HepG2 (cell line): ENCODE measurements at regions not wholly inside any gene's neighbourhood (a gene's known extent, or its start where the extent isn't known, plus 50 kb on each side); places are given as distances from the start of the nearest gene placed in this dataset.

ENCODE experiments used
- ATAC-seq: fragments of 200-7000 bp; cut with Tn5 transposase; 3 replicates; pipeline ENCODE4 v1.9.1; 2020; ENCODE audit warnings: mild to moderate bottlenecking, moderate library complexity
- BruUV-seq: library from RNA; stranded (reverse); fragments of 400-500 nt; replicated peaks from 2 replicates; lab custom pipeline; 2021; lab: Mats Ljungman, UMichigan
- CTCF ChIA-PET: fragments of 300-600 bp; formaldehyde crosslinking; extraction: SDS; loops from one replicate; lab custom pipeline; 2021; ENCODE audit warnings: low total read pairs, inconsistent platforms, low intra/inter-chr PET ratio; lab: Yijun Ruan, JAX
- POLR2A ChIA-PET: fragments of 350-600 bp; sonication (Branson Sonifier 250); formaldehyde crosslinking; loops from one replicate; lab custom pipeline; 2020; ENCODE audit warnings: antibody characterized with exemption, inconsistent platforms; lab: Yijun Ruan, JAX
- DNase-seq: peaks from one replicate; pipeline ENCODE4 v3.0.0-alpha.2; 2015; ENCODE audit warnings: low spot score
- FAIRE-seq: peaks from 3 replicates; lab custom pipeline; 2011; peaks lifted over from hg19 to GRCh38; lab: Jason Lieb, UNC
- H2AFZ ChIP-seq: one replicate; pipeline ENCODE4 v1.6.1; 2011; ENCODE audit warnings: low read length, inconsistent platforms
- H3K27ac ChIP-seq: fragments of 300-600 bp; 3 replicates; pipeline ENCODE4 v1.8.0; 2011; ENCODE audit warnings: mixed run types, mild to moderate bottlenecking, mixed read lengths, low read length, inconsistent platforms; ENCODE audit not compliant: insufficient read depth; ENCODE audit errors: extremely low read length
- H3K27me3 ChIP-seq, 2 experiments: fragments of 200-600 bp in 1 of 2; 2 replicates in 1 of 2; 3 replicates in 1 of 2; pipeline versions ENCODE4 v1.6.0 to v1.8.0; 2011; ENCODE audit warnings: low read length in 2 of 2, mild to moderate bottlenecking in 2 of 2, moderate library complexity in 2 of 2, inconsistent platforms in 1 of 2; ENCODE audit not compliant: insufficient read depth in 2 of 2, control insufficient read depth in 1 of 2
- H3K36me3 ChIP-seq, 2 experiments: fragments of 200-600 bp in 1 of 2; replicated peaks in 1 of 2; 2 replicates in 1 of 2; 3 replicates in 1 of 2; pipeline versions ENCODE4 v1.5.1 to v1.8.0; 2011; ENCODE audit warnings: low read length in 2 of 2, inconsistent platforms in 1 of 2; ENCODE audit not compliant: insufficient read depth in 2 of 2, control insufficient read depth in 1 of 2
- H3K4me1 ChIP-seq: 2 replicates; pipeline ENCODE4 v1.5.1; 2012; ENCODE audit warnings: low read length, inconsistent platforms; ENCODE audit not compliant: insufficient read depth
- H3K4me2 ChIP-seq: 2 replicates; pipeline ENCODE4 v1.6.0; 2011; ENCODE audit warnings: low read depth, low read length, inconsistent platforms
- H3K4me3 ChIP-seq, 3 experiments: fragments of 200-600 bp in 1 of 3; sonication (generic), shearing (Covaris generic) in 1 of 3; replicated peaks in 1 of 3; 2 replicates each; pipeline ENCODE4 v1.5.1; 2011 to 2016; ENCODE audit warnings: low read length in 3 of 3, inconsistent platforms in 2 of 3, low read depth in 2 of 3, mild to moderate bottlenecking in 2 of 3, control low read depth in 1 of 3, mixed read lengths in 1 of 3; ENCODE audit not compliant: insufficient read depth in 1 of 3
- H3K79me2 ChIP-seq: one replicate; pipeline ENCODE4 v1.6.1; 2011; ENCODE audit warnings: low read length, inconsistent platforms; ENCODE audit not compliant: insufficient read depth
- H3K9ac ChIP-seq: 2 replicates; pipeline ENCODE4 v1.6.0; 2011; ENCODE audit warnings: mild to moderate bottlenecking, low read depth, low read length, inconsistent platforms; ENCODE audit not compliant: insufficient read depth
- H3K9me3 ChIP-seq: 2 replicates; pipeline ENCODE4 v1.5.1; 2012; ENCODE audit warnings: mild to moderate bottlenecking, low read length
- H4K20me1 ChIP-seq: 2 replicates; pipeline ENCODE4 v1.6.0; 2011; ENCODE audit warnings: inconsistent platforms, mild to moderate bottlenecking, low read length, moderate library complexity; ENCODE audit not compliant: insufficient read depth
- MAFF ChIP-seq: IDR thresholded peaks from 2 replicates; pipeline ENCODE4 v1.6.1; 2011; ENCODE audit warnings: low read depth, low read length, improper control_type of control experiment
- MAFK ChIP-seq, 2 experiments: IDR thresholded peaks in 1 of 2; conservative IDR thresholded peaks in 1 of 2; 2 replicates each; pipeline ENCODE4 v1.6.1; 2011; ENCODE audit warnings: improper control_type of control experiment in 2 of 2, low read length in 2 of 2
- NFAT5 ChIP-seq: sonication (generic); formaldehyde crosslinking; IDR thresholded peaks from 2 replicates; pipeline ENCODE4 v1.4.0; 2020; ENCODE audit warnings: missing genetic modification reagents
- RBM39 ChIP-seq: fragments of 200-400 bp; formaldehyde crosslinking; IDR thresholded peaks from one replicate; pipeline ENCODE4 v1.6.1; 2018; ENCODE audit warnings: antibody characterized with exemption, mild to moderate bottlenecking, low read depth, low read length; ENCODE audit not compliant: poor library complexity, severe bottlenecking
- SOX5 ChIP-seq: IDR thresholded peaks from 2 replicates; pipeline ENCODE4 v1.6.1; 2016; ENCODE audit warnings: borderline replicate concordance
- TEAD2 ChIP-seq: sonication (generic); formaldehyde crosslinking; IDR thresholded peaks from 2 replicates; pipeline ENCODE4 v1.9.0; 2021; ENCODE audit warnings: missing genetic modification reagents
- YEATS2 ChIP-seq: sonication (generic); formaldehyde crosslinking; IDR thresholded peaks from 2 replicates; pipeline ENCODE4 v1.4.0; 2020; ENCODE audit warnings: missing genetic modification reagents, borderline replicate concordance
- ZBTB38 ChIP-seq: sonication (generic); formaldehyde crosslinking; IDR thresholded peaks from 2 replicates; pipeline ENCODE4 v1.5.1; 2020; ENCODE audit warnings: mild to moderate bottlenecking, missing genetic modification reagents
- ZEB1 ChIP-seq: IDR thresholded peaks from 2 replicates; pipeline ENCODE4 v1.6.1; 2012; ENCODE audit warnings: mild to moderate bottlenecking, low read depth, inconsistent platforms; ENCODE audit not compliant: insufficient replicate concordance
- ZNF337 ChIP-seq: sonication (generic); formaldehyde crosslinking; IDR thresholded peaks from 2 replicates; pipeline ENCODE4 v1.5.1; 2020; ENCODE audit warnings: missing genetic modification reagents, low read depth, mild to moderate bottlenecking, borderline replicate concordance
- ZNF33B ChIP-seq: sonication (generic); formaldehyde crosslinking; IDR thresholded peaks from 2 replicates; pipeline ENCODE4 v1.5.1; 2020; ENCODE audit warnings: mild to moderate bottlenecking, missing genetic modification reagents
- WGBS: methylation state at CpG from one replicate; pipeline ENCODE4 v1.1.6; 2017; ENCODE audit warnings: low lambda C conversion rate; 5-methylcytosine and 5-hydroxymethylcytosine counted together
- in situ Hi-C: cut with HindIII; loops from 2 replicates; pipeline ENCODE4 v1.10.0; 2017; ENCODE audit warnings: low pct_unique_long_range_greater_than_20kb; ENCODE audit not compliant: extremely low pct_ligation_motif_present
- intact Hi-C: fragments of 100-400 bp; cut with micrococcal nuclease; formaldehyde crosslinking; loops from one replicate; pipeline ENCODE4 v1.10.0; 2022; ENCODE audit not compliant: unreplicated experiment
- TF ChIP-seq, protein P1 (sequence below): sonication (generic); formaldehyde crosslinking; IDR thresholded peaks from 2 replicates; pipeline ENCODE4 v1.4.0; 2020; ENCODE audit warnings: missing genetic modification reagents, borderline replicate concordance

DNA sequence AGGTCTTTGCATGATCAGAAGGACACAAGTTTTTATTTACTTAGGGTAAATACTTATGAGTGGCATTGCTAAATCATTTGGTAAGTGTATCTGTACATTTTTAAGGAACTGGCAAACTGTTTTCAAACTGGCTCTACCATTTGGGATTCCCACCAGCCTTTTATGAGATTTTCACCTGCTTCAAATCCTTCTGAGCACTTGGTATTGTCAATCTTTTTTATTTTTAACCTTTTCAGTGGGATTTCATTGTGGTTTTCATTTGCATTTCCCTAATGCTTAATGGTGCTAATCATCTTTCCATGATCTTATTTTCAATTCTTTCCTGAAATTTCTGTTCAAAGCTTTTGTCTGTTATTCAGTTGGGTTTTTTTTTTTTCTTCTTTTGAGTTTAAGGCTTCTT, 475.6 kb downstream of the MAN2A1 start (continued):
- TF ChIP-seq, protein P1, sequence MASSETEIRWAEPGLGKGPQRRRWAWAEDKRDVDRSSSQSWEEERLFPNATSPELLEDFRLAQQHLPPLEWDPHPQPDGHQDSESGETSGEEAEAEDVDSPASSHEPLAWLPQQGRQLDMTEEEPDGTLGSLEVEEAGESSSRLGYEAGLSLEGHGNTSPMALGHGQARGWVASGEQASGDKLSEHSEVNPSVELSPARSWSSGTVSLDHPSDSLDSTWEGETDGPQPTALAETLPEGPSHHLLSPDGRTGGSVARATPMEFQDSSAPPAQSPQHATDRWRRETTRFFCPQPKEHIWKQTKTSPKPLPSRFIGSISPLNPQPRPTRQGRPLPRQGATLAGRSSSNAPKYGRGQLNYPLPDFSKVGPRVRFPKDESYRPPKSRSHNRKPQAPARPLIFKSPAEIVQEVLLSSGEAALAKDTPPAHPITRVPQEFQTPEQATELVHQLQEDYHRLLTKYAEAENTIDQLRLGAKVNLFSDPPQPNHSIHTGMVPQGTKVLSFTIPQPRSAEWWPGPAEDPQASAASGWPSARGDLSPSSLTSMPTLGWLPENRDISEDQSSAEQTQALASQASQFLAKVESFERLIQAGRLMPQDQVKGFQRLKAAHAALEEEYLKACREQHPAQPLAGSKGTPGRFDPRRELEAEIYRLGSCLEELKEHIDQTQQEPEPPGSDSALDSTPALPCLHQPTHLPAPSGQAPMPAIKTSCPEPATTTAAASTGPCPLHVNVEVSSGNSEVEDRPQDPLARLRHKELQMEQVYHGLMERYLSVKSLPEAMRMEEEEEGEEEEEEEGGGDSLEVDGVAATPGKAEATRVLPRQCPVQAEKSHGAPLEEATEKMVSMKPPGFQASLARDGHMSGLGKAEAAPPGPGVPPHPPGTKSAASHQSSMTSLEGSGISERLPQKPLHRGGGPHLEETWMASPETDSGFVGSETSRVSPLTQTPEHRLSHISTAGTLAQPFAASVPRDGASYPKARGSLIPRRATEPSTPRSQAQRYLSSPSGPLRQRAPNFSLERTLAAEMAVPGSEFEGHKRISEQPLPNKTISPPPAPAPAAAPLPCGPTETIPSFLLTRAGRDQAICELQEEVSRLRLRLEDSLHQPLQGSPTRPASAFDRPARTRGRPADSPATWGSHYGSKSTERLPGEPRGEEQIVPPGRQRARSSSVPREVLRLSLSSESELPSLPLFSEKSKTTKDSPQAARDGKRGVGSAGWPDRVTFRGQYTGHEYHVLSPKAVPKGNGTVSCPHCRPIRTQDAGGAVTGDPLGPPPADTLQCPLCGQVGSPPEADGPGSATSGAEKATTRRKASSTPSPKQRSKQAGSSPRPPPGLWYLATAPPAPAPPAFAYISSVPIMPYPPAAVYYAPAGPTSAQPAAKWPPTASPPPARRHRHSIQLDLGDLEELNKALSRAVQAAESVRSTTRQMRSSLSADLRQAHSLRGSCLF (CRISPR knock-in tag): no peak
- TF ChIP-seq YEATS2 (CRISPR knock-in tag) (no peak), ZBTB38 (CRISPR knock-in tag) (no peak)

- FAIRE-seq (no peak), DNase-seq (no peak), ATAC-seq (no peak)
- intact Hi-C loops: no loop called here
- Histone ChIP-seq H3K4me2 (no peak overlapping the region), H3K9ac (no peak overlapping the region), H3K4me3 (no peak overlapping the region), H2AFZ (no peak overlapping the region), H3K4me1 (no peaks in the 10 kb centered on the region), H3K9me3 (0 out of 2 replicates have a peak, but pooled peaks cover 7% of the 10 kb centered on the region), H3K79me2 (no peaks in the 10 kb centered on the region), H3K27ac (no peak overlapping the region), H3K27me3 (no peaks in the 10 kb centered on the region), H4K20me1 (no peaks in the 10 kb centered on the region), H3K36me3 (no peaks in the 10 kb centered on the region)
- WGBS: 26% methylated on average over 2 of the region's 2 CpGs
- TF ChIP-seq SOX5 (CRISPR knock-in tag): no peak
- TF ChIP-seq TEAD2 (CRISPR knock-in tag): no peak
- no peak for TF ChIP-seq ZNF33B
- TF ChIP-seq ZNF337 (CRISPR knock-in tag): no peak
- TF ChIP-seq MAFF: peak; percentile 64; the same call in 1 of the 2 replicates
- TF ChIP-seq MAFK (conservative IDR thresholded peaks at IDR 0.05 in 1 of 2, IDR thresholded peaks at IDR 0.05 in 1 of 2; ENCODE audit: low read length in 2 of 2): peak; percentile 27 to 76; a peak in 3 of 4 replicates
- TF ChIP-seq NFAT5 (CRISPR knock-in tag): no peak
- no peak for TF ChIP-seq ZEB1
- TF ChIP-seq RBM39: no peak
- ChIA-PET CTCF (no interaction called here), POLR2A (no interaction called here)
- in situ Hi-C loops: no loop called here
- no TSS peak for BruUV-seq
These were observed 477.7 kb downstream of the MAN2A1 start for GRCh38 chr5:110167384-110167783.
